CD14-positive monocyte (primary cell): ENCODE measurements at regions not wholly inside any gene's neighbourhood (a gene's known extent, or its start where the extent isn't known, plus 50 kb on each side); places are given as distances from the start of the nearest gene placed in this dataset.
"Not testable (repeated sequence)": the region's sequence is repeated elsewhere in the genome, so short reads cannot be mapped to it uniquely, and the experiment has no call there.

Experiments used
- DNase-seq, 3 donors: peaks; one replicate each; pipeline ENCODE4 v3.0.0-alpha.2; 2011 to 2022
- H2AFZ ChIP-seq: 2 replicates; pipeline ENCODE4 v1.6.0; 2012; ENCODE audit warnings: mild to moderate bottlenecking, low read depth, low read length, inconsistent platforms; ENCODE audit not compliant: insufficient read depth, poor library complexity, severe bottlenecking
- H3K27ac ChIP-seq, 2 donors: 1 replicate in 1 of 2; 2 replicates in 1 of 2; pipeline ENCODE4 v1.5.1; 2012 to 2013; ENCODE audit warnings: low read length in 2 of 2, control low read depth in 1 of 2, inconsistent platforms in 1 of 2, low read depth in 1 of 2, mild to moderate bottlenecking in 1 of 2
- H3K27me3 ChIP-seq, 2 donors: one replicate each; pipeline versions ENCODE4 v1.6.0 to v1.6.1; 2011 to 2013; ENCODE audit warnings: low read length in 2 of 2; ENCODE audit not compliant: control insufficient read depth in 2 of 2, insufficient read depth in 2 of 2
- H3K36me3 ChIP-seq, 2 donors: replicated peaks in 1 of 2; 1 replicate in 1 of 2; 2 replicates in 1 of 2; pipeline versions ENCODE4 v1.5.1 to v1.6.1; 2012 to 2013; ENCODE audit warnings: low read length in 2 of 2, control low read depth in 1 of 2, inconsistent platforms in 1 of 2, mild to moderate bottlenecking in 1 of 2; ENCODE audit not compliant: insufficient read depth in 2 of 2, control insufficient read depth in 1 of 2
- H3K4me1 ChIP-seq, 2 donors: 1 replicate in 1 of 2; 2 replicates in 1 of 2; pipeline versions ENCODE4 v1.5.1 to v1.6.1; 2012 to 2013; ENCODE audit warnings: low read length in 2 of 2, control low read depth in 1 of 2, inconsistent platforms in 1 of 2, mild to moderate bottlenecking in 1 of 2, moderate library complexity in 1 of 2; ENCODE audit not compliant: insufficient read depth in 2 of 2, control insufficient read depth in 1 of 2
- H3K4me2 ChIP-seq: replicated peaks from 2 replicates; pipeline ENCODE3; 2012; ENCODE audit warnings: low read length, moderate library complexity, mild to moderate bottlenecking; ENCODE audit not compliant: poor library complexity, severe bottlenecking; ENCODE audit errors: extremely low read depth
- H3K4me3 ChIP-seq, 3 experiments: fragments of 200-600 bp in 1 of 3; sonication (generic) in 1 of 3; replicated peaks in 1 of 3; 1 replicate in 2 of 3; 2 replicates in 1 of 3; pipeline ENCODE4 v1.5.1; 2011 to 2013; ENCODE audit warnings: low read length in 3 of 3, mild to moderate bottlenecking in 3 of 3, control low read depth in 2 of 3, low read depth in 2 of 3, inconsistent platforms in 1 of 3, moderate library complexity in 1 of 3
- H3K79me2 ChIP-seq: 2 replicates; pipeline ENCODE4 v1.6.0; 2012; ENCODE audit warnings: mild to moderate bottlenecking, control low read depth, inconsistent platforms, low read length, moderate library complexity; ENCODE audit not compliant: insufficient read depth
- H3K9ac ChIP-seq: 2 replicates; pipeline ENCODE4 v1.6.0; 2017; ENCODE audit warnings: low read length, mild to moderate bottlenecking; ENCODE audit not compliant: insufficient read depth, poor library complexity, severe bottlenecking
- H3K9me3 ChIP-seq, 2 donors: replicated peaks in 1 of 2; 1 replicate in 1 of 2; 2 replicates in 1 of 2; pipeline versions ENCODE4 v1.5.1 to v1.6.1; 2012 to 2013; ENCODE audit warnings: low read length in 2 of 2, control low read depth in 1 of 2; ENCODE audit not compliant: control insufficient read depth in 1 of 2, insufficient read depth in 1 of 2
- H4K20me1 ChIP-seq: 2 replicates; pipeline ENCODE4 v1.6.0; 2012; ENCODE audit warnings: mild to moderate bottlenecking, low read length, control low read depth, moderate library complexity; ENCODE audit not compliant: insufficient read depth
- H3K27ac Mint-ChIP-seq, 7 donors: one replicate each; pipeline ENCODE4 v1.8.0; 2020; ENCODE audit warnings: mild to moderate bottlenecking in 7 of 7, mixed read lengths in 7 of 7, moderate library complexity in 6 of 7, inconsistent platforms in 2 of 7
- H3K27me3 Mint-ChIP-seq, 3 donors: one replicate each; pipeline ENCODE4 v1.8.0; 2021 to 2022; ENCODE audit warnings: low read depth in 3 of 3, mild to moderate bottlenecking in 3 of 3, mixed read lengths in 3 of 3, moderate library complexity in 3 of 3, inconsistent platforms in 1 of 3
- H3K36me3 Mint-ChIP-seq, 2 donors: one replicate each; pipeline ENCODE4 v1.8.0; 2020; ENCODE audit warnings: mixed read lengths in 2 of 2, inconsistent platforms in 1 of 2, mild to moderate bottlenecking in 1 of 2
- H3K4me1 Mint-ChIP-seq: one replicate; pipeline ENCODE4 v1.8.0; 2020; ENCODE audit warnings: mild to moderate bottlenecking, mixed read lengths
- H3K4me3 Mint-ChIP-seq, 2 donors: one replicate each; pipeline ENCODE4 v1.8.0; 2020; ENCODE audit warnings: mild to moderate bottlenecking in 2 of 2, mixed read lengths in 2 of 2, moderate library complexity in 1 of 2
- H3K9me3 Mint-ChIP-seq, 7 donors: one replicate each; pipeline ENCODE4 v1.8.0; 2020 to 2022; ENCODE audit warnings: mixed read lengths in 7 of 7, mild to moderate bottlenecking in 6 of 7, moderate library complexity in 6 of 7, inconsistent platforms in 2 of 7
- WGBS: methylation state at CpG from one replicate; pipeline ENCODE4 v1.1.5; 2013; ENCODE audit warnings: missing lambda C conversion rate; ENCODE audit not compliant: insufficient coverage; 5-methylcytosine and 5-hydroxymethylcytosine counted together
- intact Hi-C, 2 donors: fragments of 100-400 bp; cut with micrococcal nuclease; formaldehyde crosslinking; loops; one replicate each; pipeline versions ENCODE4 v1.15.0 to v1.15.1; 2023
- TF ChIP-seq, protein P1 (sequence below): fragments of 200-600 bp; IDR thresholded peaks from one replicate; pipeline ENCODE4 v1.8.0; 2022; ENCODE audit warnings: antibody characterized with exemption, mild to moderate bottlenecking

DNA sequence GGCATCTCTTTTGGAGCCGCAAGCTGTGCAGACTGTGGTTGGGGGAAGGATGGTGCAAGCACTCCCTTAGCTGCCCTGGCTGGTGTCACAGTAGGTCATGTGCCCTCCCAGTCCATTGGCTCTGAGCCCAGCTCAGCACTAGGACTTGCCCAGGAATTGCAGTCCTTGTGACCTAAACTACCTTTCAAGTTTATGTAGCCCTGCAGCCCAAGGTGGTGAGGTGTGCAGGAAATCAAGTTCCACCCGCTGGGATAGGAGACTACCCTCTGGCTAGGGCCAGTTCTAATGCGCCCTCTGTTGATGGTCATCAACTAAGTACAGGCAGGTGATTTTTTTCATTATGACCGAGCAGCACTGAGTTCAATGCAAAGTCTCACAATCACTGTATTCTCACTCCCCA is 335.2 kb downstream of the UBE2NL start:
- Mint-ChIP-seq H3K27me3 (peaks cover 0 to 3% (median 0%) of the 10 kb centered on the region in 3 donors), H3K27ac (no peak overlapping the region), H3K4me1 (no peaks in the 10 kb centered on the region), H3K9me3 (no peaks in the 10 kb centered on the region), H3K36me3 (no peaks in the 10 kb centered on the region), H3K4me3 (no peak overlapping the region)
- Histone ChIP-seq H4K20me1 (no peaks in the 10 kb centered on the region), H2AFZ (no peak overlapping the region), H3K9me3 (no peaks in the 10 kb centered on the region), H3K36me3 (no peaks in the 10 kb centered on the region), H3K27me3 (no peaks in the 10 kb centered on the region), H3K79me2 (no peaks in the 10 kb centered on the region), H3K9ac (no peak overlapping the region), H3K27ac (no peak overlapping the region), H3K4me2 (no peak overlapping the region), H3K4me1 (no peaks in the 10 kb centered on the region), H3K4me3 (no peak overlapping the region)
- TF ChIP-seq, protein P1, sequence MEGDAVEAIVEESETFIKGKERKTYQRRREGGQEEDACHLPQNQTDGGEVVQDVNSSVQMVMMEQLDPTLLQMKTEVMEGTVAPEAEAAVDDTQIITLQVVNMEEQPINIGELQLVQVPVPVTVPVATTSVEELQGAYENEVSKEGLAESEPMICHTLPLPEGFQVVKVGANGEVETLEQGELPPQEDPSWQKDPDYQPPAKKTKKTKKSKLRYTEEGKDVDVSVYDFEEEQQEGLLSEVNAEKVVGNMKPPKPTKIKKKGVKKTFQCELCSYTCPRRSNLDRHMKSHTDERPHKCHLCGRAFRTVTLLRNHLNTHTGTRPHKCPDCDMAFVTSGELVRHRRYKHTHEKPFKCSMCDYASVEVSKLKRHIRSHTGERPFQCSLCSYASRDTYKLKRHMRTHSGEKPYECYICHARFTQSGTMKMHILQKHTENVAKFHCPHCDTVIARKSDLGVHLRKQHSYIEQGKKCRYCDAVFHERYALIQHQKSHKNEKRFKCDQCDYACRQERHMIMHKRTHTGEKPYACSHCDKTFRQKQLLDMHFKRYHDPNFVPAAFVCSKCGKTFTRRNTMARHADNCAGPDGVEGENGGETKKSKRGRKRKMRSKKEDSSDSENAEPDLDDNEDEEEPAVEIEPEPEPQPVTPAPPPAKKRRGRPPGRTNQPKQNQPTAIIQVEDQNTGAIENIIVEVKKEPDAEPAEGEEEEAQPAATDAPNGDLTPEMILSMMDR, result no peak
- intact Hi-C loops, result no loop called here
- WGBS, result no CpG with 5 or more reads among the region's 4 CpGs
- DNase-seq, result no peak

DNA sequence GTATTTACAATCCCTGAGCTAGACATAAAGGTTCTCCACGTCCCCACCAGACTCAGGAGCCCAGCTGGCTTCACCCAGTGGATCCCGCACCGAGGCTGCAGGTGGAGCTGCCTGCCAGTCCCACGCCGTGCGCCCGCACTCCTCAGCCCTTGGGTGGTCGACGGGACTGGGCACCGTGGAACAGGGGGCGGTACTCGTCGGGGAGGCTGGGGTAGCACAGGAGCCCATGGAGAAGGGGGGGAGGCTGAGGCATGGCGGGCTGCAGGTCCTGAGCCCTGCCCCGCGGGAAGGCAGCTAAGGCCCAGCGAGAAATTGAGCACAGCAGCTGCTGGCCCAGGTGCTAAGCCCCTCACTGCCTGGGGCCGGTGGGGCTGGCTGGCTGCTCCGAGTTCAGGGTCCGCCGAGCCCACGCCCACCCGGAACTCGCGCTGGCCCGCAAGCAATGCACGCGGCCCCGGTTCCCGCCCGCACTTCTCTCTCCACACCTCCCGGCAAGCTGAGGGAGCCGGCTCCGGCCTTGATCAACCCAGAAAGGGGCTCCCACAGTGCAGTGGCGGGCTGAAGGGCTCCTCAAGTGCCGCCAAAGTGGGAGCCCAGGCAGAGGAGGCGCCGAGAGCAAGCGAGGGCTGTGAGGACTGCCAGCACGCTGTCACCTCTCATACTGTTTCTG is 347.4 kb downstream of the UBE2NL start:
- DNase-seq, H3K4me1 ChIP-seq, H3K27ac Mint-ChIP-seq, H2AFZ ChIP-seq, H3K4me3 ChIP-seq, intact Hi-C loops, H3K27me3 Mint-ChIP-seq, H3K27me3 ChIP-seq, H3K36me3 Mint-ChIP-seq, H4K20me1 ChIP-seq, H3K9ac ChIP-seq, H3K79me2 ChIP-seq, H3K4me3 Mint-ChIP-seq, H3K36me3 ChIP-seq, H3K4me2 ChIP-seq, H3K27ac ChIP-seq, H3K4me1 Mint-ChIP-seq: not testable (repeated sequence)
- H3K9me3 ChIP-seq, result peaks cover 0 to 13% of the 10 kb centered on the region in 2 donors
- peaks cover 0 to 34% (median 15%) of the 10 kb centered on the region in 7 donors for H3K9me3 Mint-ChIP-seq
- no CpG with 5 or more reads among the region's 40 CpGs for WGBS
